Stimulated activated CD4-positive, alpha-beta T cell treated with anti-CD3 and anti-CD28 coated beads, Interleukin-1b, Interleukin-23, amount 100 ng/mL, for 24 hours (primary cell): ENCODE measurements at regions not wholly inside any gene's neighbourhood (a gene's known extent, or its start where the extent isn't known, plus 50 kb on each side); places are given as distances from the start of the nearest gene placed in this dataset.

Experiments
- DNase-seq, 4 experiments: peaks; one replicate each; pipeline ENCODE4 v3.0.0-alpha.2; 2020; ENCODE audit warnings: low read depth in 4 of 4, low spot score in 1 of 4

GRCh38 chr11:109553284-109553683 lies 131.3 kb downstream of the C11orf87 start:
- DNase-seq = no peak

GRCh38 chr11:109554951-109555350 lies 133.0 kb downstream of the C11orf87 start:
- no peak for DNase-seq

- no peak for DNase-seq
Measured at GRCh38 chr11:109564241-109564640, 142.3 kb downstream of the C11orf87 start.

- DNase-seq = no peak
Measured at GRCh38 chr11:109582470-109582869, 160.5 kb downstream of the C11orf87 start.

GRCh38 chr11:109584001-109584972 lies 162.3 kb downstream of the C11orf87 start:
- no peak for DNase-seq

- DNase-seq = no peak
Measured at GRCh38 chr11:109586789-109587188, 164.8 kb downstream of the C11orf87 start.

- no peak for DNase-seq
Measured at GRCh38 chr11:109590782-109591181, 168.8 kb downstream of the C11orf87 start.

GRCh38 chr11:109597336-109597735 lies 175.3 kb downstream of the C11orf87 start:
- DNase-seq = no peak

- no peak for DNase-seq
Measured at GRCh38 chr11:109604481-109605400, 182.8 kb downstream of the C11orf87 start.

- no peak for DNase-seq
Measured at GRCh38 chr11:109606256-109606655, 184.3 kb downstream of the C11orf87 start.

- DNase-seq = no peak
Measured at GRCh38 chr11:109609454-109610185, 187.6 kb downstream of the C11orf87 start.

- DNase-seq = no peak
Measured at GRCh38 chr11:109612496-109612895, 190.5 kb downstream of the C11orf87 start.

GRCh38 chr11:109619498-109619897 lies 197.5 kb downstream of the C11orf87 start:
- no peak for DNase-seq

- DNase-seq = no peak
Measured at GRCh38 chr11:109629734-109630133, 207.7 kb downstream of the C11orf87 start.

GRCh38 chr11:109641549-109641948 lies 219.6 kb downstream of the C11orf87 start:
- DNase-seq = no peak

GRCh38 chr11:109644152-109644551 lies 222.2 kb downstream of the C11orf87 start:
- no peak for DNase-seq

- DNase-seq = no peak
Measured at GRCh38 chr11:109648804-109649203, 226.8 kb downstream of the C11orf87 start.

- DNase-seq = no peak
Measured at GRCh38 chr11:109654091-109654490, 232.1 kb downstream of the C11orf87 start.

- no peak for DNase-seq
Measured at GRCh38 chr11:109658190-109658589, 236.2 kb downstream of the C11orf87 start.

- no peak for DNase-seq
Measured at GRCh38 chr11:109667719-109668118, 245.7 kb downstream of the C11orf87 start.
